ENCODE measurements at regions not wholly inside any gene's neighbourhood (a gene's known extent, or its start where the extent isn't known, plus 50 kb on each side); places are given as distances from the start of the nearest gene placed in this dataset.

- TF ChIP-seq, protein P1, sequence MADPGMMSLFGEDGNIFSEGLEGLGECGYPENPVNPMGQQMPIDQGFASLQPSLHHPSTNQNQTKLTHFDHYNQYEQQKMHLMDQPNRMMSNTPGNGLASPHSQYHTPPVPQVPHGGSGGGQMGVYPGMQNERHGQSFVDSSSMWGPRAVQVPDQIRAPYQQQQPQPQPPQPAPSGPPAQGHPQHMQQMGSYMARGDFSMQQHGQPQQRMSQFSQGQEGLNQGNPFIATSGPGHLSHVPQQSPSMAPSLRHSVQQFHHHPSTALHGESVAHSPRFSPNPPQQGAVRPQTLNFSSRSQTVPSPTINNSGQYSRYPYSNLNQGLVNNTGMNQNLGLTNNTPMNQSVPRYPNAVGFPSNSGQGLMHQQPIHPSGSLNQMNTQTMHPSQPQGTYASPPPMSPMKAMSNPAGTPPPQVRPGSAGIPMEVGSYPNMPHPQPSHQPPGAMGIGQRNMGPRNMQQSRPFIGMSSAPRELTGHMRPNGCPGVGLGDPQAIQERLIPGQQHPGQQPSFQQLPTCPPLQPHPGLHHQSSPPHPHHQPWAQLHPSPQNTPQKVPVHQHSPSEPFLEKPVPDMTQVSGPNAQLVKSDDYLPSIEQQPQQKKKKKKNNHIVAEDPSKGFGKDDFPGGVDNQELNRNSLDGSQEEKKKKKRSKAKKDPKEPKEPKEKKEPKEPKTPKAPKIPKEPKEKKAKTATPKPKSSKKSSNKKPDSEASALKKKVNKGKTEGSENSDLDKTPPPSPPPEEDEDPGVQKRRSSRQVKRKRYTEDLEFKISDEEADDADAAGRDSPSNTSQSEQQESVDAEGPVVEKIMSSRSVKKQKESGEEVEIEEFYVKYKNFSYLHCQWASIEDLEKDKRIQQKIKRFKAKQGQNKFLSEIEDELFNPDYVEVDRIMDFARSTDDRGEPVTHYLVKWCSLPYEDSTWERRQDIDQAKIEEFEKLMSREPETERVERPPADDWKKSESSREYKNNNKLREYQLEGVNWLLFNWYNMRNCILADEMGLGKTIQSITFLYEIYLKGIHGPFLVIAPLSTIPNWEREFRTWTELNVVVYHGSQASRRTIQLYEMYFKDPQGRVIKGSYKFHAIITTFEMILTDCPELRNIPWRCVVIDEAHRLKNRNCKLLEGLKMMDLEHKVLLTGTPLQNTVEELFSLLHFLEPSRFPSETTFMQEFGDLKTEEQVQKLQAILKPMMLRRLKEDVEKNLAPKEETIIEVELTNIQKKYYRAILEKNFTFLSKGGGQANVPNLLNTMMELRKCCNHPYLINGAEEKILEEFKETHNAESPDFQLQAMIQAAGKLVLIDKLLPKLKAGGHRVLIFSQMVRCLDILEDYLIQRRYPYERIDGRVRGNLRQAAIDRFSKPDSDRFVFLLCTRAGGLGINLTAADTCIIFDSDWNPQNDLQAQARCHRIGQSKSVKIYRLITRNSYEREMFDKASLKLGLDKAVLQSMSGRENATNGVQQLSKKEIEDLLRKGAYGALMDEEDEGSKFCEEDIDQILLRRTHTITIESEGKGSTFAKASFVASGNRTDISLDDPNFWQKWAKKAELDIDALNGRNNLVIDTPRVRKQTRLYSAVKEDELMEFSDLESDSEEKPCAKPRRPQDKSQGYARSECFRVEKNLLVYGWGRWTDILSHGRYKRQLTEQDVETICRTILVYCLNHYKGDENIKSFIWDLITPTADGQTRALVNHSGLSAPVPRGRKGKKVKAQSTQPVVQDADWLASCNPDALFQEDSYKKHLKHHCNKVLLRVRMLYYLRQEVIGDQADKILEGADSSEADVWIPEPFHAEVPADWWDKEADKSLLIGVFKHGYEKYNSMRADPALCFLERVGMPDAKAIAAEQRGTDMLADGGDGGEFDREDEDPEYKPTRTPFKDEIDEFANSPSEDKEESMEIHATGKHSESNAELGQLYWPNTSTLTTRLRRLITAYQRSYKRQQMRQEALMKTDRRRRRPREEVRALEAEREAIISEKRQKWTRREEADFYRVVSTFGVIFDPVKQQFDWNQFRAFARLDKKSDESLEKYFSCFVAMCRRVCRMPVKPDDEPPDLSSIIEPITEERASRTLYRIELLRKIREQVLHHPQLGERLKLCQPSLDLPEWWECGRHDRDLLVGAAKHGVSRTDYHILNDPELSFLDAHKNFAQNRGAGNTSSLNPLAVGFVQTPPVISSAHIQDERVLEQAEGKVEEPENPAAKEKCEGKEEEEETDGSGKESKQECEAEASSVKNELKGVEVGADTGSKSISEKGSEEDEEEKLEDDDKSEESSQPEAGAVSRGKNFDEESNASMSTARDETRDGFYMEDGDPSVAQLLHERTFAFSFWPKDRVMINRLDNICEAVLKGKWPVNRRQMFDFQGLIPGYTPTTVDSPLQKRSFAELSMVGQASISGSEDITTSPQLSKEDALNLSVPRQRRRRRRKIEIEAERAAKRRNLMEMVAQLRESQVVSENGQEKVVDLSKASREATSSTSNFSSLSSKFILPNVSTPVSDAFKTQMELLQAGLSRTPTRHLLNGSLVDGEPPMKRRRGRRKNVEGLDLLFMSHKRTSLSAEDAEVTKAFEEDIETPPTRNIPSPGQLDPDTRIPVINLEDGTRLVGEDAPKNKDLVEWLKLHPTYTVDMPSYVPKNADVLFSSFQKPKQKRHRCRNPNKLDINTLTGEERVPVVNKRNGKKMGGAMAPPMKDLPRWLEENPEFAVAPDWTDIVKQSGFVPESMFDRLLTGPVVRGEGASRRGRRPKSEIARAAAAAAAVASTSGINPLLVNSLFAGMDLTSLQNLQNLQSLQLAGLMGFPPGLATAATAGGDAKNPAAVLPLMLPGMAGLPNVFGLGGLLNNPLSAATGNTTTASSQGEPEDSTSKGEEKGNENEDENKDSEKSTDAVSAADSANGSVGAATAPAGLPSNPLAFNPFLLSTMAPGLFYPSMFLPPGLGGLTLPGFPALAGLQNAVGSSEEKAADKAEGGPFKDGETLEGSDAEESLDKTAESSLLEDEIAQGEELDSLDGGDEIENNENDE (IDR thresholded peaks at IDR 0.05; ENCODE audit: insufficient replicate concordance, low read length): no peak
- TF ChIP-seq CBX8 (IDR thresholded peaks at IDR 0.05; ENCODE audit: borderline replicate concordance, low read depth, low read length) (no peak), MAFK (IDR thresholded peaks at IDR 0.05; ENCODE audit: low read depth, low read length) (no peak), CEBPB (IDR thresholded peaks at IDR 0.05; ENCODE audit: low read depth, low read length) (no peak), SIRT6 (IDR thresholded peaks at IDR 0.05; ENCODE audit: low read length) (no peak), BACH1 (IDR thresholded peaks at IDR 0.05; ENCODE audit: low read length) (no peak), CHD1 (IDR thresholded peaks at IDR 0.05; ENCODE audit: low read depth, low read length) (no peak), ATF2 (IDR thresholded peaks at IDR 0.05; ENCODE audit: low read length) (no peak)
- TF ChIP-seq, protein P2, sequence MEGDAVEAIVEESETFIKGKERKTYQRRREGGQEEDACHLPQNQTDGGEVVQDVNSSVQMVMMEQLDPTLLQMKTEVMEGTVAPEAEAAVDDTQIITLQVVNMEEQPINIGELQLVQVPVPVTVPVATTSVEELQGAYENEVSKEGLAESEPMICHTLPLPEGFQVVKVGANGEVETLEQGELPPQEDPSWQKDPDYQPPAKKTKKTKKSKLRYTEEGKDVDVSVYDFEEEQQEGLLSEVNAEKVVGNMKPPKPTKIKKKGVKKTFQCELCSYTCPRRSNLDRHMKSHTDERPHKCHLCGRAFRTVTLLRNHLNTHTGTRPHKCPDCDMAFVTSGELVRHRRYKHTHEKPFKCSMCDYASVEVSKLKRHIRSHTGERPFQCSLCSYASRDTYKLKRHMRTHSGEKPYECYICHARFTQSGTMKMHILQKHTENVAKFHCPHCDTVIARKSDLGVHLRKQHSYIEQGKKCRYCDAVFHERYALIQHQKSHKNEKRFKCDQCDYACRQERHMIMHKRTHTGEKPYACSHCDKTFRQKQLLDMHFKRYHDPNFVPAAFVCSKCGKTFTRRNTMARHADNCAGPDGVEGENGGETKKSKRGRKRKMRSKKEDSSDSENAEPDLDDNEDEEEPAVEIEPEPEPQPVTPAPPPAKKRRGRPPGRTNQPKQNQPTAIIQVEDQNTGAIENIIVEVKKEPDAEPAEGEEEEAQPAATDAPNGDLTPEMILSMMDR (IDR thresholded peaks at IDR 0.05; ENCODE audit: control extremely low read depth in 1 of 3, insufficient read depth in 1 of 3, low read depth in 1 of 3, low read length in 3 of 3): no peak
Observed at GRCh38 chr6:67775333-67775732, 859.7 kb upstream of the ADGRB3 start (continued).

Measured in H1 (cell line).